NCI-H2107 treated with DMSO at 0.1 percent for 48 hours (cell line): ENCODE measurements at regions not wholly inside any gene's neighbourhood (a gene's known extent, or its start where the extent isn't known, plus 50 kb on each side); places are given as distances from the start of the nearest gene placed in this dataset.
"Not testable (repeated sequence)": the region's sequence is repeated elsewhere in the genome, so short reads cannot be mapped to it uniquely, and the experiment has no call there.

Experiments
- DNase-seq: peaks from one replicate; lab custom pipeline; 2025; ENCODE audit not compliant: unreplicated experiment; lab: John Stamatoyannopoulos, UW

- DNase-seq = not testable (repeated sequence)
These were observed 296.5 kb upstream of the DKK2 start for GRCh38 chr4:107332656-107333055.

GRCh38 chr4:107330916-107331315 lies 294.8 kb upstream of the DKK2 start:
- no peak for DNase-seq

GRCh38 chr4:107319386-107319785 lies 283.3 kb upstream of the DKK2 start:
- DNase-seq = no peak

GRCh38 chr4:107318078-107318477 lies 282.0 kb upstream of the DKK2 start:
- no peak for DNase-seq

- no peak for DNase-seq
These were observed 281.5 kb upstream of the DKK2 start for GRCh38 chr4:107317611-107318010.

GRCh38 chr4:107315584-107315983 lies 279.5 kb upstream of the DKK2 start:
- DNase-seq = no peak

- DNase-seq = no peak
These were observed 278.0 kb upstream of the DKK2 start for GRCh38 chr4:107314156-107314555.

GRCh38 chr4:107312366-107312765 lies 276.3 kb upstream of the DKK2 start:
- DNase-seq = no peak

- no peak for DNase-seq
These were observed 268.7 kb upstream of the DKK2 start for GRCh38 chr4:107304699-107305286.

GRCh38 chr4:107299646-107300045 lies 263.5 kb upstream of the DKK2 start:
- no peak for DNase-seq

GRCh38 chr4:107292979-107293378 lies 256.9 kb upstream of the DKK2 start:
- DNase-seq = no peak

GRCh38 chr4:107283587-107284559 lies 247.8 kb upstream of the DKK2 start:
- DNase-seq = no peak

- no peak for DNase-seq
These were observed 243.6 kb upstream of the DKK2 start for GRCh38 chr4:107279733-107280132.

- DNase-seq = no peak
These were observed 242.8 kb upstream of the DKK2 start for GRCh38 chr4:107278791-107279483.

- no peak for DNase-seq
These were observed 239.9 kb upstream of the DKK2 start for GRCh38 chr4:107276052-107276451.

GRCh38 chr4:107275225-107275624 lies 239.1 kb upstream of the DKK2 start:
- DNase-seq = no peak

GRCh38 chr4:107270614-107271013 lies 234.5 kb upstream of the DKK2 start:
- no peak for DNase-seq

- DNase-seq = no peak
These were observed 233.1 kb upstream of the DKK2 start for GRCh38 chr4:107269175-107269574.

GRCh38 chr4:107265859-107266258 lies 229.7 kb upstream of the DKK2 start:
- DNase-seq = no peak

- DNase-seq = no peak
These were observed 225.2 kb upstream of the DKK2 start for GRCh38 chr4:107261241-107261874.

- no peak for DNase-seq
These were observed 222.2 kb upstream of the DKK2 start for GRCh38 chr4:107258359-107258758.
